ENCODE measurements at regions not wholly inside any gene's neighbourhood (a gene's known extent, or its start where the extent isn't known, plus 50 kb on each side); places are given as distances from the start of the nearest gene placed in this dataset.

DNA sequence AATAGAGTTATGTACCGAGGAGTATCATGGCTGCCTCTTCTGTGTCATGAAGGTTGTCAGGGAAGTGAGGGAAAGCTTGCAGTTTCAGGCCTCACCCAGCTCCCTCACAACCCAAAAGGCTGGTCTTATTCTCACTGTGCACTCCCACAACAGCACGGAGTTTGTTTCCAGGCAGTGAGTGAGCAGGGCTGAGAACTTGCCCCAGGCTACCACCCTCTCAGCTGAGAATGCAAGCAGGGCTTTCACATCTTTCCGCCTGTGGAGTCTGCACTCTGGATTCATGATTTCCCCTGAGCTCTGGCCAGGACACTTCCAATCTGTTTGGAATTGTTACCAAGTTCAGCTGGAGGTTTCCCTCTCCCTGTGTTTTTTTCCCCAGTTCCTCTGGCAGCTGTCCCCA lies 2284.7 kb upstream of the PCDH20 start:
- peak; percentile 5 for DNase-seq

GRCh38 chr13:63699948-63700347 lies 2284.3 kb upstream of the PCDH20 start:
- DNase-seq, result no peak

- peak; percentile 56 for DNase-seq
Measured at GRCh38 chr13:63696055-63696454, 2280.4 kb upstream of the PCDH20 start.

- DNase-seq, result no peak
Measured at GRCh38 chr13:63693696-63694095, 2278.0 kb upstream of the PCDH20 start.

DNA sequence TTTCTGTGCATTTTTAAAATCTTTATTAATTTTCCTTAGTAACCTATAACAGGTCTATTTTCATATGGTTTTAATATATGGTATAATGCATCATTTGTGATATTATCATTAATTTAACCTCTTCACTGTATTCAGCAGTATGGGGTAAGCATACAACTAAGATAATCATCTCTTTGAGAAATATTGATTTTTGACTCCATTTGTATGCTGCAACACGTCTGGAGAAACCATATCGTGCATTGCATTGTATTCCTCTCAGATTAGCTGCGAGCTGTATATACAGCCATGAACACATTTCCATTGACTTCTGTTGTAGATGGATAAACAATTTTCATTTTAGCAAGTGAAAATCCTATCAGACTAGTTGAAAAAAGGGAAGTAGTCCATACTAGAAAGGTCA lies 2275.8 kb upstream of the PCDH20 start:
- no peak for DNase-seq

GRCh38 chr13:63690672-63691071 lies 2275.0 kb upstream of the PCDH20 start:
- peak; percentile 8 for DNase-seq

- no peak for DNase-seq
Measured at GRCh38 chr13:63684822-63685221, 2269.2 kb upstream of the PCDH20 start.

- DNase-seq, result no peak
Measured at GRCh38 chr13:63680704-63681103, 2265.1 kb upstream of the PCDH20 start.

DNA sequence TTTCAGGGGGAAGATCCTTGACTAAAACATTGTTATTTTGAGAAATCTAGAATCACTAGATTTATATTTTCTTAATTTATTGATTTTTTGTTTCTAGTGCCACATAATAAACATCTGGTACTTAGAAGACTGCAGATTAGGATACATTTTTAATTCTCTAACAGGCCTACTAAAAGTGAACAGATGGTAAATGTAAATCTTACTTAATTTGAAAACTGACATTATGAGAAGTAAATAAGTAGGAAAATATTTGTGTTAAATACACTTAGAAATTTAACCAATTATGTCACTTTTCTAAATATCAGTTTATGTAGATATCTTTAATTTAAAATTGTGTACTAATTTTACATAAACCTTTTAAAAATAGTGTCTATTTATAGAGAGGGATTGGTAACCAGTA lies 2255.6 kb upstream of the PCDH20 start:
- no peak for DNase-seq

DNA sequence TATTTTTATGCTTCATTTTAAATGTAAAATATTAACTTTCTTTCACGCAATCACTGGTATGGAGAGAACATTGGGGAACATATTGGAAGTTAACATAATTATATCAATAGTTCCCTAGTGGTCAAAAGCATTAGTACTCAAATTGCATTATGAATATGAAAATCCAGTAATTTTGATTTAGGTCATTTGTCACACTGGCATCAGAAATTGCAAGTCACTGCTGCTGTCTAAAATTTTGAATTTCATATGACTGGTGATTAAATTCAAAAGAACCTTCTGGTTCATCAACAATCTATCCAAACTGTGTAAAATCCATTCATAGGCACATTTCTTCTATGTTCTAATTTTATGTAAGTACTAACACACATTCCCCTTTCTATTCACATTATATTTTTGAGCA lies 2235.7 kb upstream of the PCDH20 start:
- no peak for DNase-seq

GRCh38 chr13:63643543-63643942 lies 2227.9 kb upstream of the PCDH20 start:
- no peak for DNase-seq

DNA sequence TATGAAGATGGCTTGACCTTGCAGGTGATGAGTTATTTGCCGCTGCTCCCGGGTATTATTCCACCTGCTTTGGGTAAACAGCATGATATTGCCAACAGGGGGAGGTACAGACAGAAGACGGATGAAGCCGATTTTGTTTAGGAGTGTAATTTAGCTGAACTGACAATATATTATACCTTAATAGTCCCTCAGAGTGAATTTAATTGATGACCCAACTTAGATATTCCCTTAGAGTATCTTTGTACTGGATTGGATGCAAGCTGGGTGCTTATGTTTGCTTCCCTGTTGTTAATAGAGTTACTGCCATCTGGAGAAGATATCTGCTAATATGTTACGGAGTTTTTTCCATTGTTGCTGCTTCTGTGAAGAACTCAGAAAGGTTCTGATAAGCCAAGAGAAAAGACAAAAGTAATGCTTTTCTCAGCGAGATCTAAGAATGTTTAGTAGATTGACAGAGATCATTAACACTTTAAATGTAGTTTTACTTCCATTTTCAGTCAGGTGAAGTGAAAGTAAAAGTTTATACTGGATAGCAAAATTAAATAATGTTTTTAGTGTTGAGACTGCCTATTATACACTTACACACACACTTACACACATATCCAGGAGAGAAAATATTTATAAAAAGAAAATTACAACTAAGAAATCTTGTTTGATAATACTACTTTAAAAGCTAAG lies 2220.8 kb upstream of the PCDH20 start:
- peak; percentile 2 for DNase-seq

GRCh38 chr13:63632321-63632720 lies 2216.7 kb upstream of the PCDH20 start:
- DNase-seq, result no peak

DNA sequence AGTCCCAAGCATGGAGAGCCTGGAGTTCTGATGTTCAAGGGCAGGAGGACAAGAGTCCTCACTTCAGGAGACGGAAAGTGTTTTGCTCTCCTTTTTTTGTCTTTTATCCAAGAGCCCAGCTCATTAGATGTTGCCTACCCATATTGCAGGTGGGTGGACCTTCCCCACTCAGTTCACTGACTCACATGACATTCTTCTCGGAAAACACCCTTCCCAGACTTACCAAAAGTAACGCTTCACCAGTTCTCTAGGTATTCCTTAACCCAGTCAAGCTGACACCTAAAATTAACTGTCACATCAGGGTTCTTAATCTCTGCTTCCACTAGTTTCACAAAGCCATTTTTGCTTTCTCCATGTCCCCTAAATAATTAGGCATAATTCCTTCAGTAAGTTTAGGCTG lies 2215.4 kb upstream of the PCDH20 start:
- DNase-seq, result no peak

DNA sequence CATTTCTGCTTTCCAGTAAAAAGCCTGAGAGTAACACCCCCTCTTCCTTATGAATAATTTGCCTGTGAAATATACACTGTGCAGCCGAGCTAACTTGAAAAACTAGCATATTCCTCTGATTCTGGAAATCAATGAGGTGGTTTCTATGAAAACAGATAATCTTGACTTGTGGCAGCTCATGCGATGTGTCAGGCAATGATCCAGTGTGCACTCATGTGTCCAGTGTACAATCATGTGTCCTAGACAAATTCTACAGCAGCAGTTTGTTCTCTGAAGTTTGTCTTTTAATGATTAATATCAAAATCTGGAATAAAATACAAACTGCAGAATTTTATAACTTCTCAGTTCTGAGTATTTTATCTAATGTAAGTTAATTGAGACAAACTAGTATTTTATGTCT lies 2213.9 kb upstream of the PCDH20 start:
- DNase-seq, result no peak

DNA sequence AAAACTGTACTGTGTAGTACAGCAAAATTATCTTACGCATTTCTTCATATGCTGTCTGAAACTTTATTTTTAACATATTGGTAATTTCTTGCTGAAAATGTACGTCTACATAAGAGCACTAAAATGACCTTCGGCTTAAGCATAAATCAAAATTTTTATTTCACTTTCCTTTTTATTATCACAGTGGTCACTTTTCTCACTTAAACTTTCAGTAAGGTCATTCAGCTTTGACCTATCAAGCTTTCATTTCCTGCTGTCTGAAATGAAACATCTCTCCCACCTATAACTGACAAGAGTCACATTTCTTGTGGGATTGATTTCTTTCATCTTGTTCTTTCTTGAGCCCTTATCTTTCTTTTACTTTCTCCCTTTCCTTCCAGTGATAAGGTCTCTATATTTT lies 2212.7 kb upstream of the PCDH20 start:
- no peak for DNase-seq

DNA sequence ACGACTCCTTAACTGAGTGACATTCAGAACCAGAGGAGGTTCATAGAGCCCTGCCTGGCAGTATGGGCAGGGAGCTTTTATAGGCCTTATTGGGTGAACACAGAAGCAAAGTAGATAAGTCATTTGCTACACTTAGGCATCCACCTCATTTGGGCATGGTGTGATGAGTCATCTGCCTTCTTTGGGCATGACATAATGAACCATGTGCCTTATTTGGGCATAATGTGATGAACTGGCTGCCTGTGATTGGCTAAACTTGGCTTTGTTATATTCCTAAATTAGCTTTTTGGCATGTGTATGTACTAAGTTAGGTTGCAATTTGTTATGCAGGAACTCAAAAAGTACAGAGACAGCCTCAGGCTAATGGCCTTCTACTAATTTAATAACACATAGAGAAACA lies 2210.2 kb upstream of the PCDH20 start:
- peak; percentile 25 for DNase-seq

DNA sequence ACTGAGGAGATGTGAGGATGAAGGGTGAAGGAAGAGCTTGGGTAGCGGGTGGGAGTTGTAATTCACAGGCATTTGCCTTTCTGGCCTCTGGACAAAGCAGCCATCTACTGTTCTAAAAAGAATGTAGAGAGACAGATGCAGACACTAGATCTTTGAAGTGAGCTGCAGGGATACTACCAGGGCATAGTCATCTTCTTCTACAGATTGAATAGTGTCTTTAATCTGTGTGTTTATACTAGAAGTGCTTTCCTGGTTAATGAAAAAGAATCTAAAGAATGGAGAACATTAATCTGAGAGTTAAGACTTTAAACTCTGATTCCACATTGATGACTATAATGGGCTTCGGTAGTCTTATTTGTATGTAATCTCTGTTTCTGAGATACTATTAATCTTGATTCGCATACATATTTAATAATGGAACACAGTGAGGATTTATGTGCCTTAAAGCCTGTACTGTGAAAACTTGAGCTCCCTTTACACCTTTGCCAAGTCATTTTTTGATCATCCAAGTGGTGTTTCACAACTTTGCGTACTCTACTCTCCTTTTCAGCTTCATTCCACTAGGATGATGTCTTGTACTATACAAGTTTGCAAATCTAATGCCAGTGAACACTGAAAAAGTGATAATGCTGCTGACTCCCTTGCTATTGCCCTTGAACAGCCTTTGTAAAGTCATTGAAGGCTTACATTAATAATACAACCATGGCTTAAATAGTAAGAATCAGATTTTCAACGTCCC lies 2199.4 kb upstream of the PCDH20 start:
- DNase-seq, result no peak

DNA sequence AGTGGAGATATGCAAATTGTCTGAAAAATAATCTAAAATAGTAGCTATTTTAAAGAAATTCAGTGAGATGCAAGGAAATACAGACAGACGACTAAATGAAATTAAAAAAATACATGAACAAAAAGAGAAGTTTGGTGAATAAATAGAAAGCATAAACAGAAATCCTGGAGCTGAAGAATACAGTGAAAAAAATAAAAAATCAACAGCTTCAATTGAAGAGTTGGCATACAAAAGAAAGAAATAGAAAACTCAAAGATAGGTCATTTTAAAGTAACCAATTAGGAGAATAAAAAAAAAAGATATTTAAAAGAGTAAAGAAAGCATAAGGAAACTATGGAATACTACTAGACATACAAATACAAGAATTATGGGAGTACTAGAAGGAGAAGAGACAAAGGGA lies 2191.5 kb upstream of the PCDH20 start:
- no peak for DNase-seq

GRCh38 chr13:63605962-63606361 lies 2190.3 kb upstream of the PCDH20 start:
- peak; percentile 14 for DNase-seq

GRCh38 chr13:63605403-63605802 lies 2189.8 kb upstream of the PCDH20 start:
- DNase-seq, result no peak

DNA sequence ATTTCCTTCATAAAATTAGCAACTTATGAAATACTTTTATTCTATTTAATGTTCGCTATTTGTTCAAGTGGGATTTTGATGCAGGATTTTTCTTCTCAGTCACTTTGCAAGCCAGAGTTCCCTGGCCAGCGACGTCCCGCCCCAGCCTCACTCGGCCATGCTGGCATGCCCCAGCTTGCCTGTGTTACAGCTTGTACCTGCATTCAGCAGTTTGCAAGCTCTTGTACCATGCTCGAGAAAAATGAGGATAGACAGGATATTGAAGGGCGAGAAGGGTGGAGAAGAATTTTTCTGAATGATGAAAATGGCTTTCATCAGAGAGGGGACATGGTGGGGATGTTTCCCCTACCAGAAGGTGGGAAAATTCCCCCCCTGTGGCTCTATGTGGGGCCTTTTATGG lies 2180.2 kb upstream of the PCDH20 start:
- no peak for DNase-seq

GRCh38 chr13:63586467-63586866 lies 2170.8 kb upstream of the PCDH20 start:
- no peak for DNase-seq

GRCh38 chr13:63578796-63579195 lies 2163.1 kb upstream of the PCDH20 start:
- no peak for DNase-seq

DNA sequence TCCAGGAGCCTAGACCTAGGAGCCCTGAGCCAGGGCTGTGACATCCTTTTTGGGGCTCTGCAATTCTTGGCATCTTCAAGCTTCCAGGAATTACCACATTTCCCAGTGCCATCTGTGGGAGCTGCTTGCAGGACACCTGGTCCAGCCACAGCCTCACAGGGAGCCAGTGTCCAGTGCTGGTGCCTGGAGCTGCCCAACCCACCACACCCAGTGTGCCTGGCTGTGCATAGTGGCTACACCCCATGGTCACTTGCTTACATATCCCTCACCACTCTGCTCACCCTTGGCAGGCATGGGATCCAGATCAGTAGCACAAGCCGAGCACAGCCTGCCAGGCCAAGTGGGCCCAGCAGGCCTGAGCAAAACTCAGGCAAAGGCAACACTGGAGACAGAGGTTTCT lies 2151.4 kb upstream of the PCDH20 start:
- no peak for DNase-seq
